HG02610 (cell line): ENCODE measurements at regions not wholly inside any gene's neighbourhood (a gene's known extent, or its start where the extent isn't known, plus 50 kb on each side); places are given as distances from the start of the nearest gene placed in this dataset.

Experiments
- ATAC-seq: cut with Tn5 transposase; IDR thresholded peaks from one replicate; pipeline ENCODE4 v1.9.1; 2021; ENCODE audit warnings: mild to moderate bottlenecking, moderate library complexity; ENCODE audit not compliant: unreplicated experiment

GRCh38 chr14:54172562-54172961, 215.9 kb upstream of the BMP4 start:
- no peak for ATAC-seq

DNA sequence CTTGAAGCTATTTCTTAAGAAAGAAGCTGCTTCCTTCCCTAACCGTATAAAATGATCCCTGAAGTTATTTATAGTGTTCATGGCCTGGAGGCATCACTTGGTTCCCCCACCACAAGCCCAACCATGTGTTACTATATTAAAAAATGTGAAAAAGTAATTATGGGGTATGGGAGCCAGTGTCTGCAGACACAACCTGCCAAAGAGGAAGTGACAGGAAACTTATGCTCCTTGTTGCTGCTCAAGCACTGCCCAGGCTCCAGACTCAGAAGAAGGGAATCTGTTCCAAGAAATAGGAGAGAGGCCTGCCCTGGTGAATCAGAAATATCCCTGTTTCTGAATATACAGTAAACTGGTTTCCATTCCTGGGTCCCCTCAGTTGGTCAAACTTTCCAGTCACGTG, 217.2 kb upstream of the BMP4 start:
- no peak for ATAC-seq

DNA sequence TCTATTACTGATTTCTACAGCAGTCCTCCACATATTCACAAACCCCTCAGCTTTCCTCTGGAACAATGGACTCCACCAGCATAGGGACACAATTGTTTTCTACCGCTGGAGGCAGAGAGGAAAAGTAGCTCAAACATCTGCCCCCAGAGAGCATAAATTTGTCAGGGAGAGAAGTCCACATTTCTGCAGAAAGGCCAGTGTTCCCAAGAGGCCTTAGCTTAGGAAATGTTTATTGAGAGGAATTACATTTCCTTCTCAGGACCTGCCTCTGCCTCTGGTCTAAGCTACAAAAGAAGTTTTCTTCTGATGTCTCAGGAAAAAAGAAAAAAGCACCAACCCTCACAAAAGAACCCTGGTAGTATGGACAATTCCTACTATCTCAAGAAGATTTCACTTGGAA, 217.8 kb upstream of the BMP4 start:
- no peak for ATAC-seq

GRCh38 chr14:54175298-54175942, 218.8 kb upstream of the BMP4 start:
- ATAC-seq: no peak

- ATAC-seq: no peak
Measured at GRCh38 chr14:54177019-54177418, 219.8 kb upstream of the CDKN3 start.

GRCh38 chr14:54177641-54178621, 218.9 kb upstream of the CDKN3 start:
- no peak for ATAC-seq

GRCh38 chr14:54182419-54183045, 214.3 kb upstream of the CDKN3 start:
- ATAC-seq: no peak

GRCh38 chr14:54186821-54187763, 209.7 kb upstream of the CDKN3 start:
- ATAC-seq: no peak

DNA sequence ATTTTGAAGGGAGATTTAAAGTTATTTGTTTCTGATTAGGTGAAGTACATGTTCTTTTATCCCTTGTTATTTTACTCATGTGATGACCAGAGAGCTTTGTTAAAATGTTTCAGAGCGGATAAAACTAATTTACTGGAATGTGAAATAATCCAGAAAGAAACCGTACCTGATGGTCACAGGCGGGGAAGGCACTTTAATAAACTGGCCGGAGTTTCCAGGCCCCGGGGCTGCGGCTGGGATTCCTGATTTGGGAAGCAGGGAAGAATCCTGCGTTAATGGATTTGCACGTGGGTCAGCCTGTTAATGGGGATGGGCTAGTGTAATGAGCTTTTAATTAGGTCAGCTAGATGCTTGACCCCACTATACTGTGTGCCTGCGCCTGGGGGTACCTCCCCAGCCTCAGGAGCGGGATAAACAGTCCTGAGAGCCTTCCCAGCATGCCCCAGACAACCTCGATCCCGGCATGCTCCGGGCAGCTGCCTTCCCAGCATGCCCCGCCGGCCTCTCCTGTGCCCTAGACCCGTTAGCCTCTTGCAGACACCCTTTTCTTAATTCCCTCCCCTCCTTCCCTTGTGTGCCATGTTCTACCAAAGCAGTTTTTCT, 208.6 kb upstream of the CDKN3 start:
- ATAC-seq: no peak

DNA sequence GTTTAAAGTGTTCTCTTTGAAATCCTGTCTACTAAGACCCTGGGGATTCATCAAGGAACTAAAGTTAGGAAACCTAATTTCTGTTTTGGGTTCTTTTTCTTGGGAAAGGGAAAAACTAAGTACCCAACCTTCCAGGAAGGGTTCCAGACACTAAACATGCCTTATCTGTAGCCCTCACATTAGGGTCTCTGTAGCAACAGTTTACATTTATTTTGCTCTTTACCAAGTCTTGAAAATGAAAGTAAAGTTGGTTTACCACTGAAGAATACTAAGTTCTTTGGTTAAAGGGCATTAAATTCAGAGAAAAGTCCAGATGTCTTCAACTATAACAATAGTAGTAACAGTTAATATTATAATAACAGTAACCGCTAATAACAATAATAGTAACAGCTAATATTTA, 207.5 kb upstream of the CDKN3 start:
- no peak for ATAC-seq

- no peak for ATAC-seq
Measured at GRCh38 chr14:54189748-54190354, 207.0 kb upstream of the CDKN3 start.

- ATAC-seq: no peak
Measured at GRCh38 chr14:54191846-54192245, 205.0 kb upstream of the CDKN3 start.

GRCh38 chr14:54192610-54193009, 204.2 kb upstream of the CDKN3 start:
- no peak for ATAC-seq

- no peak for ATAC-seq
Measured at GRCh38 chr14:54193871-54194270, 202.9 kb upstream of the CDKN3 start.

- no peak for ATAC-seq
Measured at GRCh38 chr14:54194501-54194900, 202.3 kb upstream of the CDKN3 start.

GRCh38 chr14:54197369-54197768, 199.4 kb upstream of the CDKN3 start:
- ATAC-seq: no peak

- ATAC-seq: no peak
Measured at GRCh38 chr14:54200726-54201125, 196.1 kb upstream of the CDKN3 start.

DNA sequence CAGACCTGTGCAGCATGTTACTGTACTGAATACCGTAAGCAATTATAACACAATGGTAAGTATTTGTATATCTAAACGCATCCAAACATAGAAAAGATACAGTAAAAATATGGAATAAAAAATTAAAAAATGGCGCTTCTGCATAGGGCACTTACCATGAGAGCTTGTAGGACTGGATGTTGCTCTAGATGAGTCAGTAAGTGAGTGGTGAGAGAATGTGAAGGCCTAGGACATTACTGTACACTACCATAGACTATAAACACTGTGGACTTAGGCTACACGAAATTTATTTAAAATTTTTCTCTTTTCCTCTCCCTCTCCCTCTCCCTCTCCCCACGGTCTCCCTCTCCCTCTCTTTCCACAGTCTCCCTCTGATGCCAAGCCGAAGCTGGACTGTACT, 194.5 kb upstream of the CDKN3 start:
- no peak for ATAC-seq

- no peak for ATAC-seq
Measured at GRCh38 chr14:54206516-54206915, 190.3 kb upstream of the CDKN3 start.

DNA sequence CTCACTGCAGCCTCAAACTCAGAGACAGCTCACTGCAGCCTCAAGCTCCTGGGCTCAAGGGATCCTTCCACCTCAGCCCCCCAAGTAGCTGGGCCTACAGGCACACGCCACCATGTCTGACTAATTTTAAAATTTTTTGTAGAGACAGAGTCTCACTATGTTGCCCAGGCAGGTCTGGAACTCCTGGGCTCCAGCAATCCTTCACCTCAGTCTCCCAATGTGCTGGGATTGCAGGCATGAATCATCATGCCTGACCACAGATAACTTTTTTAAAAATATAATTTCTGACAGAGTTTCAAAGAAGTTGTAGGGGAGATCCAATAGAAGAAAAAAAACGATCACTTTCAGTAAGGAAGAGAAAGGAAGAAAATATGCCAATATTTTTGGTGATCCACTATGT, 189.7 kb upstream of the CDKN3 start:
- ATAC-seq: no peak
